Body of pancreas (tissue), 4 donors: ENCODE measurements at regions not wholly inside any gene's neighbourhood (a gene's known extent, or its start where the extent isn't known, plus 50 kb on each side); places are given as distances from the start of the nearest gene placed in this dataset.

ENCODE experiments used
- POLR2A ChIP-seq, 3 donors: fragments of 450-650 bp; IDR thresholded peaks; one replicate each; pipeline ENCODE4 v1.6.1; 2016; ENCODE audit warnings: antibody characterized with exemption in 3 of 3, mild to moderate bottlenecking in 2 of 3
- TF ChIP-seq, protein P1 (sequence below), 7 experiments: fragments of 450-650 bp in 4 of 7; fragments of 200-600 bp in 3 of 7; sonication (generic) in 3 of 7; IDR thresholded peaks; one replicate each; pipeline ENCODE4 v1.5.1; 2016 to 2019; ENCODE audit warnings: antibody characterized with exemption in 7 of 7

DNA sequence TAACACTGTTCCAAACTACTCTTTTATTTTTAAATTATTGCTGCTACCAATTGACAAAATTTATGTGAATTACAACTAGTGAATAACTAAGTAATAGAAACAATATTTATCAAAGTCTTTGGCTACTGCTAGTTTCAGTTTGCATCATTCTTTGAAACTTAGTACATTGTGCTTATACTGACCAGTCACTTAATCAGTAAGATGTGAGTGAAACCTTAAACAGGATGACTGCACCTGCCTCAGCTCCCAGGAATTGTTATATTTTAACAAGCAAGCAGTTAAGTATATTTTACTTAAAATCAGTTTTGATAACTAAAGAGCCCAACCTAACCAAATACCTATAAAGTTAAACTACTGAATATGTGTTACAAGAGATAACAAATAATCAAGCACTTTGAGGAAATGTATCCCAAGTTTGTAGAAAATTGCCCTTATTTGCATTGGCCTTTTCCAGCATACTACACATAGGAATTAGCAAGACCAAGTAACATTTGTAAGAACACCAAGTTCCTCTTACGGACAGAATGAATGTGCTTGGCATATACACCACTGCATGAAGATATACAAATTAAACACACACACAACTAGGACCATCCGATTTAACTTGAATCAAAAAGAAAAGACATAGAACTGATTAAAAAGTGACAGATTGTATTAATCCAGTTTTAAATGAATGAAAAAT lies 545.5 kb upstream of the DAB2 start:
- TF ChIP-seq, protein P1, sequence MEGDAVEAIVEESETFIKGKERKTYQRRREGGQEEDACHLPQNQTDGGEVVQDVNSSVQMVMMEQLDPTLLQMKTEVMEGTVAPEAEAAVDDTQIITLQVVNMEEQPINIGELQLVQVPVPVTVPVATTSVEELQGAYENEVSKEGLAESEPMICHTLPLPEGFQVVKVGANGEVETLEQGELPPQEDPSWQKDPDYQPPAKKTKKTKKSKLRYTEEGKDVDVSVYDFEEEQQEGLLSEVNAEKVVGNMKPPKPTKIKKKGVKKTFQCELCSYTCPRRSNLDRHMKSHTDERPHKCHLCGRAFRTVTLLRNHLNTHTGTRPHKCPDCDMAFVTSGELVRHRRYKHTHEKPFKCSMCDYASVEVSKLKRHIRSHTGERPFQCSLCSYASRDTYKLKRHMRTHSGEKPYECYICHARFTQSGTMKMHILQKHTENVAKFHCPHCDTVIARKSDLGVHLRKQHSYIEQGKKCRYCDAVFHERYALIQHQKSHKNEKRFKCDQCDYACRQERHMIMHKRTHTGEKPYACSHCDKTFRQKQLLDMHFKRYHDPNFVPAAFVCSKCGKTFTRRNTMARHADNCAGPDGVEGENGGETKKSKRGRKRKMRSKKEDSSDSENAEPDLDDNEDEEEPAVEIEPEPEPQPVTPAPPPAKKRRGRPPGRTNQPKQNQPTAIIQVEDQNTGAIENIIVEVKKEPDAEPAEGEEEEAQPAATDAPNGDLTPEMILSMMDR (IDR thresholded peaks at IDR 0.05) = no peak
- no peak for TF ChIP-seq POLR2A (IDR thresholded peaks at IDR 0.05)
